Head of caudate nucleus (tissue), 42 donors: ENCODE measurements at regions not wholly inside any gene's neighbourhood (a gene's known extent, or its start where the extent isn't known, plus 50 kb on each side); places are given as distances from the start of the nearest gene placed in this dataset.
"Not testable (repeated sequence)": the region's sequence is repeated elsewhere in the genome, so short reads cannot be mapped to it uniquely, and the experiment has no call there.

Source experiments
- DNase-seq, 42 donors: peaks; one replicate each; pipeline versions ENCODE4 v3.0.0 to v3.0.0-alpha.2; 2020 to 2021; ENCODE audit warnings: mixed read lengths in 7 of 42
- intact Hi-C: fragments of 100-400 bp; cut with DNase I; formaldehyde crosslinking; loops from one replicate; pipeline ENCODE4 v1.15.0; 2022

GRCh38 chr19:56973713-56974555 lies 133.4 kb upstream of the PEG3 start:
- peak in 2 of 42 donors; percentile 33 to 54 for DNase-seq
- intact Hi-C loops = no loop called here

DNA sequence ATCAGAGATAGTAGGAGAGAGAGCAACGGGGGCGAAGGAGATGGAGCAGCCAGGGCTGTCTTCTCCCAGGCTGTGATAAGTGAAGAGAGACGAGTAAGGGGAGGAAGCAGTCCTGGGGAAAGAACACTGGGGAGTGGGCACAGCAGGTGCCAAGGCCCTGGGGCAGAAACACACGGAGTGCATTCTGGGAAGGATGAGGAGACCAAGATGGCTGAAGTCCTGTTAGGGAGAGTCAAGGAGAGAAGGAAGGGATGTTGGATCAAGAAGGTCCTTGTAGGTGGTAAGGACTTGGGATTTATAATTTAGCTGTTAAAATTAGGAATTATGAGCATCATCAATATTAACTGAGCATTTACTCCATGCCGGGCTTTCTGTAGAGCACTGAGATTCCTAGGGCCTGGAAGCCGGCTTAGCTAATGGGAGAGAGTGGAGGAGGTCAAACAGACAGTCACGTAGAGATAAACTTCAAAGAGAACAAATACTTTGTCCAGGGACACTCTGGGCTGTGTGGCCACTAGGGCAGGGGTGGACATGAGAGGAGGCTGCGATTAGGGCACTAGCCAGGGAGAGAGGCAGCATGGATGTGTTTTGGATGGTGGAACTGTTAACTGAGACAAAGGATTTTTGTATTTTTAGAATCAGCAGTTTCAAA lies 134.2 kb upstream of the PEG3 start:
- DNase-seq = no peak
- intact Hi-C loops = no loop called here

- DNase-seq = no peak
- intact Hi-C loops = no loop called here
Measured at GRCh38 chr19:56976300-56976699, 135.8 kb upstream of the PEG3 start.

DNA sequence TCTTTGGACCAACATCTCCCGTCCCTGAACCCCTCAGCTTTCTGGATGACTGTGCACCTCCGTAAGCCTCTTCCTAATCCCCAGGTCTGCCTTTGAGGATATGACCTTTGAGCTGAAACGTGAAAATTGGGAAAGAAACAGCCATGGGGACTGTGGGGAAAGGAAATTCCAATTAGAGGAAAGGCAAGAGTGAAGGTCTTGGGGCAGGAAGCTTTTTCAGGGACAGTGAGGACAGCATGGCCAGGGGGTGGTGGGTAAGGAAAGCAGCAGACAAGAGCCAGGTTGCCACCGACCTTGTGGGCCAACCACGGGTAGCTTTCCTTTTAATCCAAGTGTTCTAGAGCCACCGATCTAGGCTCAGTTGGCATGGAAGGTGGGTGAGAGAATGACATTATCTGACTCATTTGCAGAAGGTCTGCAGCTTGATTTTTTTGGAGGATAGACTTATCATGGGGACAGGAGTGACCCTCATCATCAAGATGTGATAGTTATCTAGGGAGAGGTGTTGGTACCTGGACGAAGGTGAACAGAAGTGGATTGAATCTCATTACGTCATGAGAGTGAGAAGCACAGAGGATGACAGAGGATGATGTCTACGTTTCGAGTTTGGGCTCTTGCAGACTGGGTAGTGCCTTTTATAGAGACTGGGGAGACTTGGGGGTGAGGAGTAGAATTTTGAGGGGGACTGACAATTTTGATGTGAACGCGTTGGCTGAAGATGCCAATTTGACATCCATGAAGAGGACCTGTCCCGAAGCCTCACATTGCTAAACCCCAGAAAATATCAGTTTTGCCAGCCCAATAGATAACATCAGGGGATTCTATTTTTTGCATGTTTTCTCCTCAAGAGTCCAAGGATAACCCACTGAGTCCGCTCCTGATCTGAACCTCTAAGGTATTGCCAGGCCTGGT lies 136.7 kb upstream of the PEG3 start:
- intact Hi-C loops = no loop called here
- DNase-seq = no peak

DNA sequence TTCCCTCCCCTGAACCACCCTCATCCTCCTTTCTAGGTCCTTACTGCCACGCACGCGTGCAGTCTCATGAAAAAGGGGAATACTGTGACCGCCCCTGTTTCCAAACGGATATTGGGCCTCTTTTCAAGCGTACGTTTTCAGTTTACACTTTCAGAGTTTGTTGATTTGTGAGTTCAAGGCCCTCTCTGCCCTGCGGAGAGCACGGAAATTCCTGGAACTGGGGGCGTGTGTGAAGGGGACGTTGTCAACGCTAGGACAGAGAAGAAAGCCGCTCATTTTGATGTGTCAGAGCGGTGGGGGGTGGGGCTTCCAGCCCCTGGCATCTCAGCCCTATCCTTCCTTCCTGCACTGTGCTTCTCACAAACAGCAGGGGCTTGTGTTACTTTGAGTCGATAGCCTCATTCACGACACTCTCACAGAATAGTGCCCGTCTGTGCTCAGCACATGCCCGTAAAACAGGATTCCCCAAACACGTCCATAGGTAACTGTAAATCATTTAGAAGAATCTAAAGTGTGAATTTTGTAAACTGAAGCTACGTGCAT lies 137.6 kb upstream of the PEG3 start:
- DNase-seq = no peak
- intact Hi-C loops = no loop called here

DNA sequence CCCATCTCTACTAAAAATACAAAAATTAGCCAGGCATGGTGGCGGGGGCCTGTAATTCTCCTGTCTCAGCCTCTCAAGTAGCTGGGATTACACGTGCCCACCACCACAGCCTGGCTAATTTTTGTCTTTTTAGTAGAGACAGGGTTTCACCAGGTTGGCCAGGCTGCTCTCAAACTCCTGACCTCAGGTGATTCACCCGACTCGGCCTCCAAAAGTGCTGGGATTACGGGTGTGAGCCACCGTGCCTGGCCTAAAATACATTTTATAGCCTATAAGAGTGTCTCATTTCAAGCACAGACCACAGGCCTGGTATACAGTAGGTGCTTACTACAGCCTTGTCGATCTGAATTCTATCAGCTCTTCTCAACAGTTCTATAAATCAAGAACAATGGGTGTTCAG lies 139.5 kb upstream of the USP29 start:
- intact Hi-C loops, DNase-seq: not testable (repeated sequence)

- peak in 6 of 42 donors; percentile 25 to 61 (median 32) for DNase-seq
- intact Hi-C loops = no loop called here
Measured at GRCh38 chr19:56980906-56981305, 138.9 kb upstream of the USP29 start.

GRCh38 chr19:56981440-56981839 lies 138.3 kb upstream of the USP29 start:
- DNase-seq, intact Hi-C loops: not testable (repeated sequence)

GRCh38 chr19:56983171-56983570 lies 136.6 kb upstream of the USP29 start:
- intact Hi-C loops = no loop called here
- DNase-seq = peak in 41 of 42 donors; percentile 17 to 87 (median 58)

DNA sequence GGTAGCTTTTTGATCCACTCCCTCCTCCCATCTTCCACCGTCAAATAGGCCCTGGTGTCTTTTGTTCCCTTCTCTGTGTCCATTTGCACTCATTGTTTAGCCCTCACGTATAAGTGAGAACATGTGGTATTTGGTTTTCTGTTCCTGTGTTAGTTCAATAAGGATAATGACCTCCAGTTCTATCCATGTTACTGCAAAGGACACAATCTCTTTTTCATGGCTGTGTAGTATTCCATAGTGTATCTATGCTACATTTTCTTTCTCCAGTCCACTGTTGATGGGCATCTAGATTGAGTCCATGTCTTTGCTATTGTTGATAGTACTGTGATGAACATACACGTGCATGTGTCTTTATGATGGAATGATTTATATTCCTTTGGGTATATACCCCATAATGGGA lies 136.0 kb upstream of the USP29 start:
- intact Hi-C loops = no loop called here
- no peak for DNase-seq

- intact Hi-C loops = no loop called here
- DNase-seq = peak in 1 of 42 donors; percentile 16
Measured at GRCh38 chr19:56986386-56986785, 133.4 kb upstream of the USP29 start.

GRCh38 chr19:56987184-56987583 lies 132.6 kb upstream of the USP29 start:
- intact Hi-C loops = no loop called here
- peak; percentile 27 to 90 (median 64) for DNase-seq

DNA sequence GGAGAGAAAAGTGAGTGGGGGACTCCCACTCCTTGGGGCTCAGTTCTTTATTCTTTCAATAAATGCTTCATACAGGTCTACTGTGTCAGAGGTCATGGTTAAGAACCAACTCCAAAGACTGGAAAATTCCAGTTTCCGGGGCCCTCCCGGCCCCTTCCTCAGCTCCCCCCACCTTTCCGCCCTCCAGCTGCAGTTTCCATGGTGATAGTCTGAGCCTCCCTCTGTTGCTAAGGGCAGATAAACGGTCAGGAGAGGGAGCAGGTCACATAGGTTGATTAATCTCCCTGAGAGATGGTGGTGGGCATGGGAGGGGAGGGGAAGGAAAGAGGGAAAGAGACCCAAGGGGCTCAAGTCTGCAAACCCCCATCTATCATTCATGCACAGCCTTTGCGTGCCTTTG lies 131.5 kb upstream of the USP29 start:
- peak in 4 of 42 donors; percentile 13 to 34 (median 20) for DNase-seq
- intact Hi-C loops = no loop called here

GRCh38 chr19:56991912-56992311 lies 127.9 kb upstream of the USP29 start:
- no peak for DNase-seq
- intact Hi-C loops = no loop called here

DNA sequence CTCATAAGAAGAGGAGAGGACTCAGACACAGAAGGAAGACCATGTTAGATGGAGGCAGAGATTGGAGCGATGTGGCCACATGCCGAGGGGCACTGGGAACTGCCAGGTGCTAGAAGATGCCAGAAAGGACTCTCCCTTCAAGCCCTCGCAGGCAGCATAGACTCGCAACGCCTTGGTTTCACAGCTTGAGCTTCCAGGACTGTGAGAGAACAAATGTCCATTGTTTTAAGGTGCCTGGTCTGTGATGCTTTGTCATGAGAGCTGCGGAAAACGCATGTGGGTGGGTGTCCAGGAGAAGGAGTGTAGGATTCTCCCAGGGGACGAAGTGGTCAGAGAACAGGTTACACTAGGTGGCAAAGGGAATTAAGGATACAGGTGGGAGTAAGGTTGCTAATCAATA lies 125.9 kb upstream of the USP29 start:
- intact Hi-C loops = no loop called here
- no peak for DNase-seq

DNA sequence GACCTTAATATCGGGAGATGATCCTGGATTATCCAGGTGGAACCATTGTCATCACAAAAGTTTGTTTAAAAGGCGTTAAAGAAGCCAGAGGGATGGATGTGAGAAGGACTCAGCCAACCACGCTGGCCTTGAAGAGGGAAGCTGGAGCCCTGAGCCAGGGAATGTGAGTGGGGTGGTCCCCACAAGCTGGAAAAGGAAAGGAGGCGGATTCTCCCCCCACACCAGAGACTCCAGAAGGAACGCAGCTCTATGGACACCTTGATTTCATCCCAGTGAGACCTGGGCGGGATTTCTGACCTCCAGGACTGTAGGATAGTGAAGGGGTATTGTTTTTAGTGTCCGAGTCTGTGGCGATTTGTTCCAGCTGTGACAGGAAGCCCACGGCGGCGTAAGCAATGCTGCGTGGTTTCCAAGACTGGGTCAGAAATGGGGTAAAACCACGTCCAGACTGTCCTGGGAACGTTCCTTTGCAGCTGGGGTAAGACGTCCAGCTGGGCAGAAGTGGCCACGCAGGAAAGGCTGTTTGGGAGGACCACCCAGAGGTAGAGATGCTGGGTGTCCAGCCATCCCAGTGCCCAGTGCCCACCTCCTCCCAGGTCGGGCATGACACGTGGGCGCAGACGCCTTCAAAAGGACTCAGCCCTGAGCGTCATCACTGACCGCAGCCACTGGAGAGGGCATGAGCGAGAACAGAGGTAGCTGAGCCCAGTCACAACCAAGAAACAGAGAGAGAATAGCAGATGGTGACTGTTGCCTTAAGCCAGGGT lies 125.4 kb upstream of the USP29 start:
- intact Hi-C loops = no loop called here
- no peak for DNase-seq

DNA sequence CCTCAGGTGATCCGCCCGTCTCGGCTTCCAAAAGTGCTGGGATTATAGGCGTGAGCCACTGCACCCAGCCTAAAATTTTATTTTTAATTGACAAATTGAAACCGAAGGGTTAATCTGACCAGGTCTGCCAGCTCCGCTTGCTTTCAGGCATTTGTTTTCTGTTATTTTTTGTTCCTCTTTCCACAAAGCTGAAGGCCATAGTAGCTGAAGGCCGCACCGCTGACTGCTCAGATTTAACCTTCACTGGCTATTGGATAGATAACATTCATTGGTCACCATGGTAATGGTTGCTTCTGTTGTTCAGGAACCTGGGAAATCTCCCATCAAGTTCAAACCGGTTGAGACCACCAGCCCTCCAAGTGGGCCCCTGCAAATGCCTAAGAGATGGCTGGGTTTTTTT lies 124.5 kb upstream of the USP29 start:
- intact Hi-C loops = no loop called here
- no peak for DNase-seq

- DNase-seq = no peak
- intact Hi-C loops = no loop called here
Measured at GRCh38 chr19:57002195-57002601, 117.6 kb upstream of the USP29 start.

GRCh38 chr19:57002710-57003109 lies 117.1 kb upstream of the USP29 start:
- DNase-seq = no peak
- intact Hi-C loops = no loop called here
